ENCODE measurements at regions not wholly inside any gene's neighbourhood (a gene's known extent, or its start where the extent isn't known, plus 50 kb on each side); places are given as distances from the start of the nearest gene placed in this dataset.

GRCh38 chr2:7209757-7210555 lies 292.7 kb downstream of the RNF144A start:
- no peaks in the 10 kb centered on the region for H3K36me3 ChIP-seq (ENCODE audit: control insufficient read depth in 1 of 2, insufficient read depth in 2 of 2, low read length in 2 of 2)
- H3K79me2 ChIP-seq (ENCODE audit: insufficient read depth, low read length): no peaks in the 10 kb centered on the region
- DNase-seq (ENCODE audit: low read depth, low spot score) (no peak), ATAC-seq (no peak)
- H3K27me3 ChIP-seq (ENCODE audit: insufficient read depth, low read length): no peaks in the 10 kb centered on the region
- H3K27ac ChIP-seq (ENCODE audit: low read depth, low read length): no peak overlapping the region
- BruUV-seq (replicated peaks): no TSS peak
- H3K4me2 ChIP-seq (ENCODE audit: low read length): no peak overlapping the region
- intact Hi-C loops (cut with micrococcal nuclease): loop anchor here (10.0 kb wide), 1 partner anchor 1925 kb away; no protein-coding TSS in a partner anchor
- no peaks in the 10 kb centered on the region for H3K9me3 ChIP-seq (ENCODE audit: control insufficient read depth in 1 of 2, insufficient read depth in 1 of 2, low read depth in 1 of 2, low read length in 2 of 2)
- no peaks in the 10 kb centered on the region for H3K4me1 ChIP-seq (ENCODE audit: control insufficient read depth in 1 of 2, insufficient read depth in 2 of 2, low read length in 2 of 2)
- no peak overlapping the region for H2AFZ ChIP-seq (ENCODE audit: low read depth, low read length, poor library complexity, severe bottlenecking)
- no peak overlapping the region for H3K4me3 ChIP-seq (replicated peaks in 1 of 2; ENCODE audit: low read depth in 1 of 2, low read length in 2 of 2)
- RAD21 ChIA-PET (ENCODE audit: low non-redundant PET in 1 of 2, low total read pairs in 2 of 2, uncharacterized antibody in 2 of 2, unreplicated experiment in 2 of 2): no interaction called here
- no peaks in the 10 kb centered on the region for H3K9me2 ChIP-seq (ENCODE audit: insufficient read depth)
- no peak for TF ChIP-seq EGR1 (IDR thresholded peaks at IDR 0.05; ENCODE audit: low read depth)
- no peak for TF ChIP-seq SRF (IDR thresholded peaks at IDR 0.05; ENCODE audit: low read depth)
- no peak for TF ChIP-seq REST (IDR thresholded peaks at IDR 0.05; ENCODE audit: low read depth)
- no peak for TF ChIP-seq CEBPB (IDR thresholded peaks at IDR 0.05; ENCODE audit: low read depth)
- no peak for TF ChIP-seq ZNF274 (IDR thresholded peaks at IDR 0.05; ENCODE audit: low read depth, low read length)
- no peaks in the 10 kb centered on the region for H4K20me1 ChIP-seq (ENCODE audit: insufficient read depth)
- H3K9ac ChIP-seq (ENCODE audit: low read length): no peak overlapping the region
- CTCF ChIA-PET: no interaction called here
- POLR2A ChIA-PET: no interaction called here

GRCh38 chr2:7210712-7211111 lies 293.5 kb downstream of the RNF144A start:
- H3K9me2 ChIP-seq (ENCODE audit: insufficient read depth): no peaks in the 10 kb centered on the region
- H3K4me3 ChIP-seq (replicated peaks in 1 of 2; ENCODE audit: low read depth in 1 of 2, low read length in 2 of 2): no peak overlapping the region
- H3K4me1 ChIP-seq (ENCODE audit: control insufficient read depth in 1 of 2, insufficient read depth in 2 of 2, low read length in 2 of 2): no peaks in the 10 kb centered on the region
- H3K36me3 ChIP-seq (ENCODE audit: control insufficient read depth in 1 of 2, insufficient read depth in 2 of 2, low read length in 2 of 2): no peaks in the 10 kb centered on the region
- intact Hi-C loops (cut with micrococcal nuclease): no loop called here
- H3K9me3 ChIP-seq (ENCODE audit: control insufficient read depth in 1 of 2, insufficient read depth in 1 of 2, low read depth in 1 of 2, low read length in 2 of 2): no peaks in the 10 kb centered on the region
- H3K27me3 ChIP-seq (ENCODE audit: insufficient read depth, low read length): no peaks in the 10 kb centered on the region
- CTCF ChIA-PET: no interaction called here
- no peaks in the 10 kb centered on the region for H3K79me2 ChIP-seq (ENCODE audit: insufficient read depth, low read length)
- H3K4me2 ChIP-seq (ENCODE audit: low read length): no peak overlapping the region
- no peak overlapping the region for H3K27ac ChIP-seq (ENCODE audit: low read depth, low read length)
- RAD21 ChIA-PET (ENCODE audit: low non-redundant PET in 1 of 2, low total read pairs in 2 of 2, uncharacterized antibody in 2 of 2, unreplicated experiment in 2 of 2): no interaction called here
- DNase-seq (ENCODE audit: low read depth, low spot score): no peak
- BruUV-seq (replicated peaks): no TSS peak
- H2AFZ ChIP-seq (ENCODE audit: low read depth, low read length, poor library complexity, severe bottlenecking): no peak overlapping the region
- POLR2A ChIA-PET: no interaction called here
- no peaks in the 10 kb centered on the region for H4K20me1 ChIP-seq (ENCODE audit: insufficient read depth)
- ATAC-seq: no peak
- H3K9ac ChIP-seq (ENCODE audit: low read length): no peak overlapping the region
- TF ChIP-seq POLR2A (IDR thresholded peaks at IDR 0.05; ENCODE audit: borderline replicate concordance, extremely low read depth, insufficient read depth, insufficient read length): no peak
- no peak for TF ChIP-seq ZFX (IDR thresholded peaks at IDR 0.05)
- TF ChIP-seq EZH2 (IDR thresholded peaks at IDR 0.05): no peak
- TF ChIP-seq SIN3A (IDR thresholded peaks at IDR 0.05; ENCODE audit: low read depth): no peak
- TF ChIP-seq JUND (IDR thresholded peaks at IDR 0.05): no peak
- no peak for TF ChIP-seq POLR2AphosphoS5 (IDR thresholded peaks at IDR 0.05; ENCODE audit: low read depth, low read length)
- TF ChIP-seq CTCF (IDR thresholded peaks at IDR 0.05 in 2 of 3, conservative IDR thresholded peaks at IDR 0.05 in 1 of 3; ENCODE audit: borderline replicate concordance in 1 of 3, insufficient read depth in 1 of 3, low read depth in 2 of 3, low read length in 2 of 3): no peak
- no peak for TF ChIP-seq RAD21 (IDR thresholded peaks at IDR 0.05; ENCODE audit: low read depth)
- TF ChIP-seq ELF1 (IDR thresholded peaks at IDR 0.05; ENCODE audit: borderline replicate concordance, low read depth): no peak
